ENCODE measurements at regions not wholly inside any gene's neighbourhood (a gene's known extent, or its start where the extent isn't known, plus 50 kb on each side); places are given as distances from the start of the nearest gene placed in this dataset.

DNA sequence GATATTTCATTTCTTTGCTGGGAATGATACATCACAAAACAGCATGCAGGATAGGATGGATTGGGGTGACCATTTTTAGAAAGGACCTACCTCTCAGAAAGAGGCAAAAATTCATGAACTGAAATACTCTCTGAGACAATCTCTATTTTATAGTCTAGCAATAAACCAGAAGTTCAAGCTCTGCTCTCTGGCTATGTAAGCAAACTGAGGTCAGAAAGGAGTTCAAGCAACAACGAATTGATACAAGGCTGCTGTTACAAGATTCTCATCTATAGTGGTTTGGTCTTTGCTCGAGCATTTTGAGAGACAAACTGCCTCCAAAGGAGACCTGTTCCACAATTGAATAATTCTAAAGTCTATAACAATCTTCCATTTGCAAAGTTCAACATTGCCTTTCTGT lies 84.7 kb upstream of the GOLGA8J start:
- no peak for TF ChIP-seq POLR2A (IDR thresholded peaks at IDR 0.05; ENCODE audit: extremely low read depth, insufficient read length)
- TF ChIP-seq, protein P1, sequence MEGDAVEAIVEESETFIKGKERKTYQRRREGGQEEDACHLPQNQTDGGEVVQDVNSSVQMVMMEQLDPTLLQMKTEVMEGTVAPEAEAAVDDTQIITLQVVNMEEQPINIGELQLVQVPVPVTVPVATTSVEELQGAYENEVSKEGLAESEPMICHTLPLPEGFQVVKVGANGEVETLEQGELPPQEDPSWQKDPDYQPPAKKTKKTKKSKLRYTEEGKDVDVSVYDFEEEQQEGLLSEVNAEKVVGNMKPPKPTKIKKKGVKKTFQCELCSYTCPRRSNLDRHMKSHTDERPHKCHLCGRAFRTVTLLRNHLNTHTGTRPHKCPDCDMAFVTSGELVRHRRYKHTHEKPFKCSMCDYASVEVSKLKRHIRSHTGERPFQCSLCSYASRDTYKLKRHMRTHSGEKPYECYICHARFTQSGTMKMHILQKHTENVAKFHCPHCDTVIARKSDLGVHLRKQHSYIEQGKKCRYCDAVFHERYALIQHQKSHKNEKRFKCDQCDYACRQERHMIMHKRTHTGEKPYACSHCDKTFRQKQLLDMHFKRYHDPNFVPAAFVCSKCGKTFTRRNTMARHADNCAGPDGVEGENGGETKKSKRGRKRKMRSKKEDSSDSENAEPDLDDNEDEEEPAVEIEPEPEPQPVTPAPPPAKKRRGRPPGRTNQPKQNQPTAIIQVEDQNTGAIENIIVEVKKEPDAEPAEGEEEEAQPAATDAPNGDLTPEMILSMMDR (IDR thresholded peaks at IDR 0.05; ENCODE audit: low read depth, low read length) = no peak
- TF ChIP-seq, protein P2, sequence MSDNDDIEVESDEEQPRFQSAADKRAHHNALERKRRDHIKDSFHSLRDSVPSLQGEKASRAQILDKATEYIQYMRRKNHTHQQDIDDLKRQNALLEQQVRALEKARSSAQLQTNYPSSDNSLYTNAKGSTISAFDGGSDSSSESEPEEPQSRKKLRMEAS (IDR thresholded peaks at IDR 0.05; ENCODE audit: low read depth, low read length) = no peak
- no peak for TF ChIP-seq MYC (IDR thresholded peaks at IDR 0.05; ENCODE audit: low read depth, low read length)

DNA sequence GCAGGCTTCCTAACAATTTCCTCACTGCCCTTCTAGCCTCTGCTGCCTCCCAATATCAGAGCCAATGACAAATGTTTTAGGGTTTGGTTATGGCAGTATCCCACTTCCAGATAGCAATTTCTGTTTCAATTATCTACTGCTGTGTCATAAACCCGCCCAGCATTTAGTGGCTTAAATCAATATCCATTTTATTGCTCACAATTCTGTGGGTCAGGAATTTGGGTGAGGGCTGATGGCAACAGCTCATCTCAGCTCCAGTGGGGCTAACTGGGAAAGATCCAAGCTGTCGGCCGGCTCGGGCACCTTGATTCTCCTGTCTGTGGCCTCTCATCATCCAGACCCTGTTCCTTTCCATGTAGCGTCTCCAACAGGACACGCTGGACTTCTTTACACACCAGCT lies 85.3 kb upstream of the GOLGA8J start:
- no peak overlapping the region for H3K4me3 ChIP-seq (ENCODE audit: low read depth, low read length)
- no peak for DNase-seq (ENCODE audit: low read depth)
- TF ChIP-seq MYC (IDR thresholded peaks at IDR 0.05; ENCODE audit: low read depth, low read length) = no peak

More for the DNA sequence above, 84.7 kb upstream of the GOLGA8J start:
- H3K4me3 ChIP-seq (ENCODE audit: low read depth, low read length) = no peak overlapping the region
- DNase-seq (ENCODE audit: low read depth) = no peak

DNA sequence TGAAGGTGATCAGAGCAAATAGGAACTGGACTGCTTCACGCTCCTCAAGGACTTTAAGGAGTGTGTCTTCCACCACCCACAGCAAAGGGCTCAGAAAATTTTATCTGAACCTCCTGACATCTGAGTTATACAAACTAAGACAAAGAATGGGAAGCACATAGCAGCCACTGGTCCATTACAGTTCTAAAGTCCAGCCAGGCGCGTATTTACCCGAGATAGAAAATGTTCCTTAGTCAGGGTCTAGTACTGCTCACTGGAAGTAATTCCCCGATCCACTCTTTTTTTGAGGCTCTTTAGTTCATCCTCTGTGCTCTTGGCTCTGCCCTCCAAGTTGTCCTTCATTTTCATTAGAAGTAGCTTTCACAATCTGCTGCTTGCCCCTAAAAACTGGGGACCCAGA lies 88.5 kb upstream of the GOLGA8J start:
- TF ChIP-seq MYC (IDR thresholded peaks at IDR 0.05; ENCODE audit: low read depth, low read length) = no peak
- no peak for TF ChIP-seq POLR2A (IDR thresholded peaks at IDR 0.05; ENCODE audit: extremely low read depth, insufficient read length)
- TF ChIP-seq, protein P2 (IDR thresholded peaks at IDR 0.05; ENCODE audit: low read depth, low read length) = no peak
- TF ChIP-seq, protein P1 (IDR thresholded peaks at IDR 0.05; ENCODE audit: low read depth, low read length) = no peak
- DNase-seq (ENCODE audit: low read depth) = no peak
- no peak overlapping the region for H3K4me3 ChIP-seq (ENCODE audit: low read depth, low read length)

DNA sequence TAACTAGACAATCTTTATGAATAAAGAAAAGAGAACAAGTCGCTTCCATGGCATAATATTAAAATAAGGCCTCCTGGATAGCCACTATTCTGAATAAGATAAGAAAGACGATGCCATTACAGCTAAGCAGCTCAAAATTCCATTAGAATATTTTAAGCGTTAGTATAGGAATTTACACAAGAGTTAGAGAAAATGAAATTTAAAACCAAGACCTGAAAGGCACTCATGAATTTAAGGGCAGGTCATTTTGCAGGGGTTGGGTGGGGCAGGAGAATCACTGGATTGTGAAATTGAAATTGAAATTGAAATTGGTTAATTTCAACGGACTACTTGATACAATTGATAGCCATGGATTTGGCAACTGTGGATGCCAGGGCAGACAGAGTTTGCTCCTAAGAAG lies 91.8 kb upstream of the GOLGA8J start:
- TF ChIP-seq, protein P2 (IDR thresholded peaks at IDR 0.05; ENCODE audit: low read depth, low read length) = no peak
- no peak for TF ChIP-seq POLR2A (IDR thresholded peaks at IDR 0.05; ENCODE audit: extremely low read depth, insufficient read length)
- TF ChIP-seq, protein P1 (IDR thresholded peaks at IDR 0.05; ENCODE audit: low read depth, low read length) = no peak
- no peak for TF ChIP-seq MYC (IDR thresholded peaks at IDR 0.05; ENCODE audit: low read depth, low read length)
- H3K4me3 ChIP-seq (ENCODE audit: low read depth, low read length) = no peak overlapping the region
- DNase-seq (ENCODE audit: low read depth) = no peak

DNA sequence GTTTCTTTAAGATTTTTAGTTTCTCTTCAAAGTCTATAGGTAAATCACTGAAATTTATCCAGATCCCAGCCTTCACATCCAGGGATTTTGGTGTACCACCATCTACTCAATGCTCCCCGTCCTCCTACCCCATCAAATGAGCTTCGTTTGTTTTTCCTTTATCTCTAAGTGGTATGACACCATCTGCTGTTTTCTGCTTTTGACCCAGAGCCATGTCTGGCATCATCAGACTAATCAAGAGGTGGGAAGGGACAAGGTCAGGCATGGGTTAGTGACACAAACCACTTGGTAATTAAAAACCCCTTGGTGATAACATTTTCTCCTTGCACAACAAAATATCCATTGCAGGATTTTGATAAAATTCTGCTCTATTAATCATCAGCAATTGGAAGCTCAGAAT lies 92.7 kb upstream of the GOLGA8J start:
- no peak for DNase-seq (ENCODE audit: low read depth)
- TF ChIP-seq MYC (IDR thresholded peaks at IDR 0.05; ENCODE audit: low read depth, low read length) (no peak), POLR2A (IDR thresholded peaks at IDR 0.05; ENCODE audit: extremely low read depth, insufficient read length) (no peak)
- TF ChIP-seq, protein P1 (IDR thresholded peaks at IDR 0.05; ENCODE audit: low read depth, low read length) = no peak
- TF ChIP-seq, protein P2 (IDR thresholded peaks at IDR 0.05; ENCODE audit: low read depth, low read length) = no peak
- H3K4me3 ChIP-seq (ENCODE audit: low read depth, low read length) = no peak overlapping the region

DNA sequence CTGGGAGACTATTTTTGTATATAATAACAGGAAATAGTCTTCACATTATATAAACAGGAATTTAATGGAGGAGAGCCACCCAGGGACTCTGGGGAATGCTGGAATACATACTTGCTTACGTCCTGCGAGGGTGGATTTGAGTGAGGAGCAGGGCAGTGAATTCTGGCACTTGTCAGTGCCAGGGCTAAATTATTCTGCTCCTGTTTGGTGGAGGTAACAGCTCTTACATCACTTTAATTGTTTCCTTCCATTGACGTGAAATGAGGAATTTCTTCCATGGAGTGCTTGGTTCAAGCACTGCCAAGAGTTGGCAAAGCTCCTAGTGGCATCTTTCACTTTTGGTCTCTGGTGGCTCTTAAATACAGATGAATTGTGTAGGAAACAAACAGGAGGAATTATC lies 94.1 kb upstream of the GOLGA8J start:
- TF ChIP-seq POLR2A (IDR thresholded peaks at IDR 0.05; ENCODE audit: extremely low read depth, insufficient read length) (no peak), MYC (IDR thresholded peaks at IDR 0.05; ENCODE audit: low read depth, low read length) (no peak)
- TF ChIP-seq, protein P2 (IDR thresholded peaks at IDR 0.05; ENCODE audit: low read depth, low read length) = no peak
- TF ChIP-seq, protein P1 (IDR thresholded peaks at IDR 0.05; ENCODE audit: low read depth, low read length) = no peak
- no peak for DNase-seq (ENCODE audit: low read depth)
- H3K4me3 ChIP-seq (ENCODE audit: low read depth, low read length) = no peak overlapping the region

Data from NB4 (cell line).